MM.1S (cell line): ENCODE measurements at regions not wholly inside any gene's neighbourhood (a gene's known extent, or its start where the extent isn't known, plus 50 kb on each side); places are given as distances from the start of the nearest gene placed in this dataset.

ENCODE experiments used
- CTCF ChIP-seq: fragments of 300-600 bp; sonication (generic); IDR thresholded peaks from 2 replicates; pipeline ENCODE4 v1.5.1; 2016; ENCODE audit warnings: antibody characterized with exemption, low read length, mixed read lengths
- EZH2 ChIP-seq: fragments of 300-600 bp; sonication (generic); optimal IDR thresholded peaks from 2 replicates; pipeline ENCODE3; 2017; ENCODE audit warnings: low read depth, mild to moderate bottlenecking, antibody characterized with exemption, low read length, mixed read lengths

GRCh38 chr2:10987861-10988260 is 76.1 kb downstream of the KCNF1 start:
- TF ChIP-seq EZH2 (no peak), CTCF (no peak)
